A673 (cell line): ENCODE measurements at regions not wholly inside any gene's neighbourhood (a gene's known extent, or its start where the extent isn't known, plus 50 kb on each side); places are given as distances from the start of the nearest gene placed in this dataset.

ENCODE experiments used
- EZH2 ChIP-seq: fragments of 200-600 bp; sonication (generic); IDR thresholded peaks from 2 replicates; pipeline ENCODE4 v1.6.1; 2017; ENCODE audit warnings: borderline replicate concordance, low read depth, mild to moderate bottlenecking, mixed read lengths, antibody characterized with exemption, low read length; ENCODE audit not compliant: poor library complexity, severe bottlenecking
- TF ChIP-seq, protein P1 (sequence below): fragments of 300-800, 200-600 bp; sonication (generic); conservative IDR thresholded peaks from 2 replicates; pipeline ENCODE4 v1.5.1; 2017; ENCODE audit warnings: low read depth, mild to moderate bottlenecking, antibody characterized with exemption, low read length, moderate library complexity, mixed read lengths

DNA sequence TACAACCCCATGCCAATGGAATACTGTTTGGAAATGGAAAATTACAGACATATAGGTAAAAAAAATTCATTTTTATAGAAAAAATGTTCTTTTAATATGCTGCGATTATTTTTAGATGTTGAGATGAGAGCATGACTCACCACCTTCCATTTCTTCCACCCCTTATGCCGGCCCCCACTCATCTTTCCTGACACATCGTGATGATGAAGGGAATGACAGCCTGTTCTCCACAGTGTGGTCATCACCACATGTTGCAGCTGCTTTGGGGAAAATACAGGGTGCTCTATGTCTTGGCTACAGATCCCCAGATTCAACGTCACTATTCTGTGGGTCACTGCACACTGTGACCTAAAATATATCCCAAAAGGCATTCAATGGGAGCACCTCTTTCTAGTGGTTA is 916.2 kb downstream of the METTL15 start:
- TF ChIP-seq, protein P1, sequence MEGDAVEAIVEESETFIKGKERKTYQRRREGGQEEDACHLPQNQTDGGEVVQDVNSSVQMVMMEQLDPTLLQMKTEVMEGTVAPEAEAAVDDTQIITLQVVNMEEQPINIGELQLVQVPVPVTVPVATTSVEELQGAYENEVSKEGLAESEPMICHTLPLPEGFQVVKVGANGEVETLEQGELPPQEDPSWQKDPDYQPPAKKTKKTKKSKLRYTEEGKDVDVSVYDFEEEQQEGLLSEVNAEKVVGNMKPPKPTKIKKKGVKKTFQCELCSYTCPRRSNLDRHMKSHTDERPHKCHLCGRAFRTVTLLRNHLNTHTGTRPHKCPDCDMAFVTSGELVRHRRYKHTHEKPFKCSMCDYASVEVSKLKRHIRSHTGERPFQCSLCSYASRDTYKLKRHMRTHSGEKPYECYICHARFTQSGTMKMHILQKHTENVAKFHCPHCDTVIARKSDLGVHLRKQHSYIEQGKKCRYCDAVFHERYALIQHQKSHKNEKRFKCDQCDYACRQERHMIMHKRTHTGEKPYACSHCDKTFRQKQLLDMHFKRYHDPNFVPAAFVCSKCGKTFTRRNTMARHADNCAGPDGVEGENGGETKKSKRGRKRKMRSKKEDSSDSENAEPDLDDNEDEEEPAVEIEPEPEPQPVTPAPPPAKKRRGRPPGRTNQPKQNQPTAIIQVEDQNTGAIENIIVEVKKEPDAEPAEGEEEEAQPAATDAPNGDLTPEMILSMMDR: no peak
- no peak for TF ChIP-seq EZH2
